ENCODE measurements at regions not wholly inside any gene's neighbourhood (a gene's known extent, or its start where the extent isn't known, plus 50 kb on each side); places are given as distances from the start of the nearest gene placed in this dataset.

- TF ChIP-seq ZNF407 (CRISPR knock-in tag; IDR thresholded peaks at IDR 0.05; ENCODE audit: not compliant biosample characterization) (no peak), NR2F1 (CRISPR knock-in tag; IDR thresholded peaks at IDR 0.05) (no peak)
These were observed 154.0 kb downstream of the TGFB2 start (continued) for GRCh38 chr1:218499011-218499691.

GRCh38 chr1:218499911-218500310 lies 154.8 kb downstream of the TGFB2 start:
- Histone ChIP-seq H3K4me1 (ENCODE audit: insufficient read depth, low read length) (no peaks in the 10 kb centered on the region), H3K9ac (ENCODE audit: insufficient read depth, low read depth, low read length) (no peak overlapping the region), H3K4me2 (ENCODE audit: low read depth, low read length) (no peak overlapping the region), H3K79me2 (ENCODE audit: insufficient read depth, low read length) (no peaks in the 10 kb centered on the region), H3K4me3 (replicated peaks in 1 of 3; ENCODE audit: insufficient read depth in 1 of 3, low read depth in 2 of 3, low read length in 3 of 3) (no peak overlapping the region), H3K36me3 (replicated peaks in 1 of 2; ENCODE audit: control insufficient read depth in 1 of 2, insufficient read depth in 2 of 2, low read length in 2 of 2) (no peaks in the 10 kb centered on the region), H4K20me1 (ENCODE audit: insufficient read depth, low read length) (no peaks in the 10 kb centered on the region), H3K9me3 (ENCODE audit: low read length) (no peaks in the 10 kb centered on the region), H3K27ac (ENCODE audit: extremely low read length, insufficient read depth, low read length) (no peak overlapping the region), H2AFZ (ENCODE audit: low read length) (no peak overlapping the region), H3K27me3 (ENCODE audit: control insufficient read depth in 1 of 2, insufficient read depth in 2 of 2, low read length in 2 of 2) (no peaks in the 10 kb centered on the region)
- WGBS (ENCODE audit: low lambda C conversion rate) = 55% methylated on average over 7 of the region's 7 CpGs
- CTCF ChIA-PET (ENCODE audit: low intra/inter-chr PET ratio, low total read pairs) = no interaction called here
- FAIRE-seq = no peak
- no peak for DNase-seq (ENCODE audit: low spot score)
- intact Hi-C loops (cut with micrococcal nuclease; ENCODE audit: unreplicated experiment) = no loop called here
- no peak for ATAC-seq
- TF ChIP-seq GABPB1 (CRISPR knock-in tag; IDR thresholded peaks at IDR 0.05) (no peak), SUZ12 (IDR thresholded peaks at IDR 0.05; ENCODE audit: low read depth, low read length) (no peak), KLF12 (CRISPR knock-in tag; IDR thresholded peaks at IDR 0.05; ENCODE audit: borderline replicate concordance) (no peak)
- POLR2A ChIA-PET = no interaction called here
- BruUV-seq (replicated peaks) = no TSS peak
- in situ Hi-C loops (cut with HindIII; ENCODE audit: extremely low pct_ligation_motif_present, low pct_unique_long_range_greater_than_20kb) = no loop called here

Data from HepG2 (cell line).